ENCODE measurements at regions not wholly inside any gene's neighbourhood (a gene's known extent, or its start where the extent isn't known, plus 50 kb on each side); places are given as distances from the start of the nearest gene placed in this dataset.

DNA sequence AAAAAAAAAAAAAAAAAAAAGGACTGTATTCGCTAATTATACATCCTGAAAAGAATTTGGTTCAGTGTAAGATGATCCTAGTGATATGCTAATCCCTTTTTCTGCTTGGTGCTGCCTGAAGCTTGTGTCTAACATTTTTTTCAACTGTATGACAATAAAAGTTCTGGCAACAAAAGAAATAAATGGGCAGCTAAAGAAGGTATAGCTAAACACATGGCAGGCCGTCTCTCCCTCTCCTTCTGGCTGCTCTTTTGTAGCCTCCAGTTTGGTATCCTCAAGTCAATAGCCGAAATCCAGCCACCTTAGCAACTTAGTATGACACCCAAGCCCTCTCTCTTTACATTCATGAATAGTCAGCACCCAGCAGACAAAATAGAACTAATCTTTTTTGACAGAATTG is 198.3 kb upstream of the OTX2 start:
- TF ChIP-seq POLR2A (IDR thresholded peaks at IDR 0.05) = no peak
- TF ChIP-seq, protein P1, sequence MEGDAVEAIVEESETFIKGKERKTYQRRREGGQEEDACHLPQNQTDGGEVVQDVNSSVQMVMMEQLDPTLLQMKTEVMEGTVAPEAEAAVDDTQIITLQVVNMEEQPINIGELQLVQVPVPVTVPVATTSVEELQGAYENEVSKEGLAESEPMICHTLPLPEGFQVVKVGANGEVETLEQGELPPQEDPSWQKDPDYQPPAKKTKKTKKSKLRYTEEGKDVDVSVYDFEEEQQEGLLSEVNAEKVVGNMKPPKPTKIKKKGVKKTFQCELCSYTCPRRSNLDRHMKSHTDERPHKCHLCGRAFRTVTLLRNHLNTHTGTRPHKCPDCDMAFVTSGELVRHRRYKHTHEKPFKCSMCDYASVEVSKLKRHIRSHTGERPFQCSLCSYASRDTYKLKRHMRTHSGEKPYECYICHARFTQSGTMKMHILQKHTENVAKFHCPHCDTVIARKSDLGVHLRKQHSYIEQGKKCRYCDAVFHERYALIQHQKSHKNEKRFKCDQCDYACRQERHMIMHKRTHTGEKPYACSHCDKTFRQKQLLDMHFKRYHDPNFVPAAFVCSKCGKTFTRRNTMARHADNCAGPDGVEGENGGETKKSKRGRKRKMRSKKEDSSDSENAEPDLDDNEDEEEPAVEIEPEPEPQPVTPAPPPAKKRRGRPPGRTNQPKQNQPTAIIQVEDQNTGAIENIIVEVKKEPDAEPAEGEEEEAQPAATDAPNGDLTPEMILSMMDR (IDR thresholded peaks at IDR 0.05) = no peak

Measured in right lobe of liver (tissue), 4 donors.